ENCODE measurements at regions not wholly inside any gene's neighbourhood (a gene's known extent, or its start where the extent isn't known, plus 50 kb on each side); places are given as distances from the start of the nearest gene placed in this dataset.

- no peak for TF ChIP-seq CTCF (IDR thresholded peaks at IDR 0.05)
These were observed 965.0 kb downstream of the DCDC2C start for GRCh38 chr2:4668381-4668780.

GRCh38 chr2:4670331-4670730 lies 967.0 kb downstream of the DCDC2C start:
- Histone ChIP-seq H3K4me1 (ENCODE audit: control insufficient read depth in 1 of 2, low read depth in 2 of 2) (no peaks in the 10 kb centered on the region), H3K27ac (no peak overlapping the region), H3K9me3 (no peaks in the 10 kb centered on the region), H3K27me3 (replicated peaks; ENCODE audit: insufficient read depth) (no peaks in the 10 kb centered on the region), H3K4me3 (no peak overlapping the region), H3K36me3 (no peaks in the 10 kb centered on the region)
- ATAC-seq (ENCODE audit: insufficient number of reproducible peaks, low FRiP score, low read depth): no peak
- no peak for DNase-seq (ENCODE audit: low spot score)
- no peak for TF ChIP-seq CTCF (IDR thresholded peaks at IDR 0.05)

More at GRCh38 chr2:4668381-4668780, 965.0 kb downstream of the DCDC2C start:
- Histone ChIP-seq H3K4me3 (no peak overlapping the region), H3K36me3 (no peaks in the 10 kb centered on the region), H3K27me3 (replicated peaks; ENCODE audit: insufficient read depth) (no peaks in the 10 kb centered on the region), H3K4me1 (ENCODE audit: control insufficient read depth in 1 of 2, low read depth in 2 of 2) (no peaks in the 10 kb centered on the region), H3K27ac (no peak overlapping the region), H3K9me3 (no peaks in the 10 kb centered on the region)
- no peak for ATAC-seq (ENCODE audit: insufficient number of reproducible peaks, low FRiP score, low read depth)
- no peak for DNase-seq (ENCODE audit: low spot score)

GRCh38 chr2:4673025-4673489 lies 969.7 kb downstream of the DCDC2C start:
- no peaks in the 10 kb centered on the region for H3K36me3 ChIP-seq
- no peaks in the 10 kb centered on the region for H3K4me1 ChIP-seq (ENCODE audit: control insufficient read depth in 1 of 2, low read depth in 2 of 2)
- DNase-seq (ENCODE audit: low spot score) (no peak), ATAC-seq (ENCODE audit: insufficient number of reproducible peaks, low FRiP score, low read depth) (no peak)
- no peak overlapping the region for H3K27ac ChIP-seq
- no peaks in the 10 kb centered on the region for H3K27me3 ChIP-seq (replicated peaks; ENCODE audit: insufficient read depth)
- no peak for TF ChIP-seq CTCF (IDR thresholded peaks at IDR 0.05)
- peak overlapping the region; percentile 50 for H3K4me3 ChIP-seq
- no peaks in the 10 kb centered on the region for H3K9me3 ChIP-seq

GRCh38 chr2:4674007-4674406 lies 970.6 kb downstream of the DCDC2C start:
- H3K4me1 ChIP-seq (ENCODE audit: control insufficient read depth in 1 of 2, low read depth in 2 of 2): no peaks in the 10 kb centered on the region
- no peaks in the 10 kb centered on the region for H3K9me3 ChIP-seq
- DNase-seq (ENCODE audit: low spot score): no peak
- H3K36me3 ChIP-seq: no peaks in the 10 kb centered on the region
- ATAC-seq (ENCODE audit: insufficient number of reproducible peaks, low FRiP score, low read depth): no peak
- H3K4me3 ChIP-seq: no peak overlapping the region
- TF ChIP-seq CTCF (IDR thresholded peaks at IDR 0.05): no peak
- no peaks in the 10 kb centered on the region for H3K27me3 ChIP-seq (replicated peaks; ENCODE audit: insufficient read depth)
- H3K27ac ChIP-seq: no peak overlapping the region

- H3K9me3 ChIP-seq: no peaks in the 10 kb centered on the region
- ATAC-seq (ENCODE audit: insufficient number of reproducible peaks, low FRiP score, low read depth) (no peak), DNase-seq (ENCODE audit: low spot score) (no peak)
- no peak overlapping the region for H3K4me3 ChIP-seq
- no peak for TF ChIP-seq CTCF (IDR thresholded peaks at IDR 0.05)
- H3K36me3 ChIP-seq: no peaks in the 10 kb centered on the region
- H3K27me3 ChIP-seq (replicated peaks; ENCODE audit: insufficient read depth): no peaks in the 10 kb centered on the region
- H3K27ac ChIP-seq: no peak overlapping the region
- no peaks in the 10 kb centered on the region for H3K4me1 ChIP-seq (ENCODE audit: control insufficient read depth in 1 of 2, low read depth in 2 of 2)
These were observed 971.9 kb downstream of the DCDC2C start for GRCh38 chr2:4675295-4675694.

Measured in thoracic aorta (tissue), 2 donors.